ENCODE measurements at regions not wholly inside any gene's neighbourhood (a gene's known extent, or its start where the extent isn't known, plus 50 kb on each side); places are given as distances from the start of the nearest gene placed in this dataset.

GRCh38 chr12:45166056-45166455, 49.8 kb upstream of the ANO6 start:
- TF ChIP-seq CHD2 (IDR thresholded peaks at IDR 0.05; ENCODE audit: low read depth, low read length) (no peak), POLR2A (conservative IDR thresholded peaks at IDR 0.05) (no peak), PRPF4 (IDR thresholded peaks at IDR 0.05; ENCODE audit: insufficient read depth, low read depth, low read length, poor library complexity, severe bottlenecking) (no peak), MAX (CRISPR knock-in tag; IDR thresholded peaks at IDR 0.05) (no peak), EGR1 (conservative IDR thresholded peaks at IDR 0.05) (no peak), NR2C2 (CRISPR knock-in tag; IDR thresholded peaks at IDR 0.05) (no peak), NR2C2 (tag; IDR thresholded peaks at IDR 0.05) (no peak), CTCF (IDR thresholded peaks at IDR 0.05 in 2 of 3, conservative IDR thresholded peaks at IDR 0.05 in 1 of 3; ENCODE audit: insufficient read depth in 2 of 3, low read depth in 1 of 3, low read length in 3 of 3) (no peak), PREB (CRISPR knock-in tag; IDR thresholded peaks at IDR 0.05) (no peak), ZNF23 (CRISPR knock-in tag; IDR thresholded peaks at IDR 0.05) (no peak)
- TF ChIP-seq, protein P1, sequence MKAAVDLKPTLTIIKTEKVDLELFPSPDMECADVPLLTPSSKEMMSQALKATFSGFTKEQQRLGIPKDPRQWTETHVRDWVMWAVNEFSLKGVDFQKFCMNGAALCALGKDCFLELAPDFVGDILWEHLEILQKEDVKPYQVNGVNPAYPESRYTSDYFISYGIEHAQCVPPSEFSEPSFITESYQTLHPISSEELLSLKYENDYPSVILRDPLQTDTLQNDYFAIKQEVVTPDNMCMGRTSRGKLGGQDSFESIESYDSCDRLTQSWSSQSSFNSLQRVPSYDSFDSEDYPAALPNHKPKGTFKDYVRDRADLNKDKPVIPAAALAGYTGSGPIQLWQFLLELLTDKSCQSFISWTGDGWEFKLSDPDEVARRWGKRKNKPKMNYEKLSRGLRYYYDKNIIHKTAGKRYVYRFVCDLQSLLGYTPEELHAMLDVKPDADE (conservative IDR thresholded peaks at IDR 0.05; ENCODE audit: control insufficient read depth, low read depth, low read length): no peak
- TF ChIP-seq, protein P2, sequence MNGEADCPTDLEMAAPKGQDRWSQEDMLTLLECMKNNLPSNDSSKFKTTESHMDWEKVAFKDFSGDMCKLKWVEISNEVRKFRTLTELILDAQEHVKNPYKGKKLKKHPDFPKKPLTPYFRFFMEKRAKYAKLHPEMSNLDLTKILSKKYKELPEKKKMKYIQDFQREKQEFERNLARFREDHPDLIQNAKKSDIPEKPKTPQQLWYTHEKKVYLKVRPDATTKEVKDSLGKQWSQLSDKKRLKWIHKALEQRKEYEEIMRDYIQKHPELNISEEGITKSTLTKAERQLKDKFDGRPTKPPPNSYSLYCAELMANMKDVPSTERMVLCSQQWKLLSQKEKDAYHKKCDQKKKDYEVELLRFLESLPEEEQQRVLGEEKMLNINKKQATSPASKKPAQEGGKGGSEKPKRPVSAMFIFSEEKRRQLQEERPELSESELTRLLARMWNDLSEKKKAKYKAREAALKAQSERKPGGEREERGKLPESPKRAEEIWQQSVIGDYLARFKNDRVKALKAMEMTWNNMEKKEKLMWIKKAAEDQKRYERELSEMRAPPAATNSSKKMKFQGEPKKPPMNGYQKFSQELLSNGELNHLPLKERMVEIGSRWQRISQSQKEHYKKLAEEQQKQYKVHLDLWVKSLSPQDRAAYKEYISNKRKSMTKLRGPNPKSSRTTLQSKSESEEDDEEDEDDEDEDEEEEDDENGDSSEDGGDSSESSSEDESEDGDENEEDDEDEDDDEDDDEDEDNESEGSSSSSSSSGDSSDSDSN (IDR thresholded peaks at IDR 0.05; ENCODE audit: borderline replicate concordance in 1 of 2, low read depth in 2 of 2, low read length in 2 of 2): no peak
